Mesendoderm (in vitro differentiated cells): ENCODE measurements at regions not wholly inside any gene's neighbourhood (a gene's known extent, or its start where the extent isn't known, plus 50 kb on each side); places are given as distances from the start of the nearest gene placed in this dataset.

Source experiments
- DNase-seq: peaks from one replicate; pipeline ENCODE4 v3.0.0; 2013
- H2AK5ac ChIP-seq: 2 replicates; pipeline ENCODE4 v1.6.1; 2013; ENCODE audit warnings: low read length, inconsistent platforms
- H2BK120ac ChIP-seq: 2 replicates; pipeline ENCODE4 v1.6.1; 2013; ENCODE audit warnings: low read depth, mild to moderate bottlenecking, low read length, moderate library complexity, mixed read lengths
- H2BK15ac ChIP-seq: replicated peaks from 2 replicates; pipeline ENCODE4 v1.6.1; 2013; ENCODE audit warnings: low read depth, mild to moderate bottlenecking, moderate library complexity
- H2BK5ac ChIP-seq: 2 replicates; pipeline ENCODE4 v1.6.1; 2013; ENCODE audit warnings: low read length, inconsistent platforms
- H3K18ac ChIP-seq: 2 replicates; pipeline ENCODE4 v1.6.1; 2013; ENCODE audit warnings: mild to moderate bottlenecking, low read length, mixed read lengths
- H3K23ac ChIP-seq: one replicate; pipeline ENCODE4 v1.6.1; 2013; ENCODE audit warnings: low read length
- H3K27ac ChIP-seq: 2 replicates; pipeline ENCODE4 v1.5.1; 2013; ENCODE audit warnings: low read depth, mild to moderate bottlenecking, inconsistent platforms, low read length, moderate library complexity
- H3K27me3 ChIP-seq: 2 replicates; pipeline ENCODE4 v1.6.1; 2013; ENCODE audit warnings: low read length, control low read depth, mild to moderate bottlenecking, inconsistent platforms; ENCODE audit not compliant: insufficient read depth, poor library complexity
- H3K36me3 ChIP-seq: 2 replicates; pipeline ENCODE4 v1.6.1; 2013; ENCODE audit warnings: low read length, inconsistent platforms; ENCODE audit not compliant: control insufficient read depth, insufficient read depth
- H3K4ac ChIP-seq: one replicate; pipeline ENCODE4 v1.6.1; 2013; ENCODE audit warnings: low read depth, mild to moderate bottlenecking, low read length, moderate library complexity
- H3K4me1 ChIP-seq: 2 replicates; pipeline ENCODE4 v1.6.1; 2013; ENCODE audit warnings: low read depth, low read length, inconsistent platforms; ENCODE audit not compliant: control insufficient read depth
- H3K4me2 ChIP-seq: 2 replicates; pipeline ENCODE4 v1.6.1; 2013; ENCODE audit warnings: low read length
- H3K4me3 ChIP-seq: 2 replicates; pipeline ENCODE4 v1.5.1; 2013; ENCODE audit warnings: mild to moderate bottlenecking, low read length
- H3K56ac ChIP-seq: one replicate; pipeline ENCODE4 v1.6.1; 2013; ENCODE audit warnings: low read length
- H3K79me1 ChIP-seq: 2 replicates; pipeline ENCODE4 v1.6.1; 2013; ENCODE audit warnings: low read length, inconsistent platforms
- H3K79me2 ChIP-seq: 2 replicates; pipeline ENCODE4 v1.6.1; 2013; ENCODE audit warnings: mild to moderate bottlenecking, low read length; ENCODE audit not compliant: control insufficient read depth, insufficient read depth
- H3K9ac ChIP-seq: 2 replicates; pipeline ENCODE4 v1.6.1; 2013; ENCODE audit warnings: low read length, inconsistent platforms
- H4K5ac ChIP-seq: one replicate; pipeline ENCODE4 v1.6.1; 2013; ENCODE audit warnings: low read length
- H4K8ac ChIP-seq: one replicate; pipeline ENCODE4 v1.6.1; 2013; ENCODE audit warnings: low read depth, mild to moderate bottlenecking, control low read depth, low read length, moderate library complexity
- WGBS: extraction: QIAGEN DNeasy Blood & Tissue Kit; methylation state at CpG from one replicate; pipeline ENCODE4 v1.1.7; 2013; ENCODE audit warnings: low lambda C conversion rate, missing lambda C conversion rate; ENCODE audit not compliant: insufficient coverage; ENCODE audit errors: extremely low coverage; 5-methylcytosine and 5-hydroxymethylcytosine counted together

GRCh38 chr15:46489276-46489675 is 854.4 kb downstream of the SQOR start:
- no peak overlapping the region for H3K23ac ChIP-seq

GRCh38 chr15:46496491-46497115 is 861.8 kb downstream of the SQOR start:
- no CpG with 5 or more reads among the region's 1 CpG for WGBS

More at GRCh38 chr15:46489276-46489675, 854.4 kb downstream of the SQOR start:
- H3K4me2 ChIP-seq, result no peak overlapping the region
- H2AK5ac ChIP-seq, result no peak overlapping the region
- no peak overlapping the region for H3K56ac ChIP-seq
- H3K27ac ChIP-seq, result no peak overlapping the region
- H3K79me2 ChIP-seq, result no peaks in the 10 kb centered on the region
- H4K5ac ChIP-seq, result no peak overlapping the region
- WGBS, result no CpG with 5 or more reads among the region's 1 CpG
- no peaks in the 10 kb centered on the region for H3K4me1 ChIP-seq
- no peak overlapping the region for H2BK5ac ChIP-seq
- H3K18ac ChIP-seq, result no peak overlapping the region
- H3K4ac ChIP-seq, result no peak overlapping the region
- no peak for DNase-seq
- H3K79me1 ChIP-seq, result no peaks in the 10 kb centered on the region
- H3K9ac ChIP-seq, result no peak overlapping the region
- no peaks in the 10 kb centered on the region for H3K27me3 ChIP-seq
- H3K4me3 ChIP-seq, result no peak overlapping the region
- no peak overlapping the region for H2BK15ac ChIP-seq
- H2BK120ac ChIP-seq, result no peak overlapping the region
- no peak overlapping the region for H4K8ac ChIP-seq
- H3K36me3 ChIP-seq, result no peaks in the 10 kb centered on the region

GRCh38 chr15:46502667-46503066 is 867.8 kb downstream of the SQOR start:
- H2AK5ac ChIP-seq, result no peak overlapping the region
- H3K4me3 ChIP-seq, result no peak overlapping the region
- peak; percentile 6 for DNase-seq
- no peak overlapping the region for H2BK15ac ChIP-seq
- no peaks in the 10 kb centered on the region for H3K36me3 ChIP-seq
- H2BK120ac ChIP-seq, result no peak overlapping the region
- no peaks in the 10 kb centered on the region for H3K27me3 ChIP-seq
- no peak overlapping the region for H3K23ac ChIP-seq
- H3K9ac ChIP-seq, result no peak overlapping the region
- no peak overlapping the region for H4K5ac ChIP-seq
- no peak overlapping the region for H3K4ac ChIP-seq
- no peak overlapping the region for H4K8ac ChIP-seq
- H2BK5ac ChIP-seq, result no peak overlapping the region
- H3K4me2 ChIP-seq, result no peak overlapping the region
- 100% methylated on average over 1 of the region's 3 CpGs for WGBS
- H3K27ac ChIP-seq, result no peak overlapping the region
- no peak overlapping the region for H3K56ac ChIP-seq
- no peak overlapping the region for H3K18ac ChIP-seq
- no peaks in the 10 kb centered on the region for H3K4me1 ChIP-seq
- no peaks in the 10 kb centered on the region for H3K79me2 ChIP-seq
- H3K79me1 ChIP-seq, result no peaks in the 10 kb centered on the region

More at GRCh38 chr15:46496491-46497115, 861.8 kb downstream of the SQOR start:
- Histone ChIP-seq H3K79me2 (no peaks in the 10 kb centered on the region), H4K5ac (no peak overlapping the region), H3K36me3 (no peaks in the 10 kb centered on the region), H2BK5ac (no peak overlapping the region), H2BK120ac (no peak overlapping the region), H3K18ac (no peak overlapping the region), H3K4ac (no peak overlapping the region), H3K27ac (no peak overlapping the region), H3K4me2 (no peak overlapping the region), H4K8ac (no peak overlapping the region), H3K56ac (no peak overlapping the region), H3K4me3 (no peak overlapping the region), H3K27me3 (no peaks in the 10 kb centered on the region), H3K23ac (no peak overlapping the region), H3K9ac (no peak overlapping the region), H3K79me1 (no peaks in the 10 kb centered on the region), H2AK5ac (no peak overlapping the region), H3K4me1 (peaks cover 2% of the 10 kb centered on the region), H2BK15ac (no peak overlapping the region)
- DNase-seq, result peak; percentile 3

DNA sequence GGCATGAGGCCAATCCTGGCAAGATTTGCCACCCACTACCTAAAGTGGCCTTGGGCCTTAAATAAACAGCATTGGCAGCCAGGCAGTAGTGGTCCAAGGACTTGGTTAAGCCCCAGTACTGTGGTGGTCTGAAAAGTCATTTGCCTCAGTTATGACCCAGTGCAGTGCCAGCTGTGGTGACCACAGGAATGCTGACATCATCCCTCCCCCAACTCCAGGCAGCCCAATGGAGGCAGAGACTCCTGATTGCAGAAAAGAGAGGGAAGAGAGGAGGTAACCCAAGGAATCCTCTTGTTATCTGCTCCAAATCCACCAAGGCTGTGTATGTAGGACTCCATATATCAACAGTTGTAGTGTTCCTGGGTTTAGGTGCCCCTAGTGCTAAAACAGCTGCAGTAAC is 883.6 kb downstream of the SQOR start:
- no peaks in the 10 kb centered on the region for H3K79me2 ChIP-seq
- H3K4me2 ChIP-seq, result no peak overlapping the region
- H3K4ac ChIP-seq, result no peak overlapping the region
- DNase-seq, result no peak
- H3K4me1 ChIP-seq, result no peaks in the 10 kb centered on the region
- no peak overlapping the region for H2AK5ac ChIP-seq
- H4K5ac ChIP-seq, result no peak overlapping the region
- H3K4me3 ChIP-seq, result no peak overlapping the region
- no peak overlapping the region for H2BK120ac ChIP-seq
- no peak overlapping the region for H2BK5ac ChIP-seq
- no peaks in the 10 kb centered on the region for H3K79me1 ChIP-seq
- no peak overlapping the region for H2BK15ac ChIP-seq
- H3K9ac ChIP-seq, result no peak overlapping the region
- no peak overlapping the region for H4K8ac ChIP-seq
- no peak overlapping the region for H3K56ac ChIP-seq
- H3K18ac ChIP-seq, result no peak overlapping the region
- H3K27ac ChIP-seq, result no peak overlapping the region
- H3K36me3 ChIP-seq, result no peaks in the 10 kb centered on the region
- no peak overlapping the region for H3K23ac ChIP-seq
- no peaks in the 10 kb centered on the region for H3K27me3 ChIP-seq

GRCh38 chr15:46523701-46524100 is 888.9 kb downstream of the SQOR start:
- H3K9ac ChIP-seq, result no peak overlapping the region
- no peaks in the 10 kb centered on the region for H3K36me3 ChIP-seq
- H3K4me3 ChIP-seq, result no peak overlapping the region
- no peak overlapping the region for H3K27ac ChIP-seq
- no peak overlapping the region for H2AK5ac ChIP-seq
- H4K5ac ChIP-seq, result no peak overlapping the region
- DNase-seq, result no peak
- no peak overlapping the region for H3K4ac ChIP-seq
- H3K23ac ChIP-seq, result no peak overlapping the region
- H3K79me1 ChIP-seq, result no peaks in the 10 kb centered on the region
- H3K18ac ChIP-seq, result no peak overlapping the region
- H3K4me2 ChIP-seq, result no peak overlapping the region
- H2BK5ac ChIP-seq, result no peak overlapping the region
- H3K79me2 ChIP-seq, result no peaks in the 10 kb centered on the region
- H2BK15ac ChIP-seq, result no peak overlapping the region
- no peak overlapping the region for H2BK120ac ChIP-seq
- H4K8ac ChIP-seq, result no peak overlapping the region
- H3K56ac ChIP-seq, result no peak overlapping the region
- WGBS, result no CpG with 5 or more reads among the region's 1 CpG
- H3K4me1 ChIP-seq, result no peaks in the 10 kb centered on the region
- H3K27me3 ChIP-seq, result no peaks in the 10 kb centered on the region
